ENCODE measurements at regions not wholly inside any gene's neighbourhood (a gene's known extent, or its start where the extent isn't known, plus 50 kb on each side); places are given as distances from the start of the nearest gene placed in this dataset.

DNA sequence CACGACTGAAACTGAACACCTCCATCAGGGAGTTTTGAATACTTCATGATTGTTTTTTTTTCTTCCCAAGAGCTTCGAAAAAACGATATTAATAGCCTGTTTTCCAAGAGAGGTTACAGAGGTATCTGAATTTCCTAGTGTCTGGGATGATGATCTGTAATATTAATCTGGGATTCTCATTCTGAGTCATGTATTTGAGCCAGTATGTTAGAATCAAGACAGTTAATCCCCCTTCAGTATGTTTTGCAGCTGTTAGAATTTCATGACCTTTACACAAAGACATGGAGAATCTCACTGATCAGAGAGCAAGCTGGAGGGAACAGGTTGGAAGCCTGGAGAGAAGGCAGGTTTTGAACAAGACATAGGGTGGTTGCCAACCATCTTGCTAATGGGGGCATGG is 234.5 kb upstream of the GAP43 start:
- TF ChIP-seq, protein P1, sequence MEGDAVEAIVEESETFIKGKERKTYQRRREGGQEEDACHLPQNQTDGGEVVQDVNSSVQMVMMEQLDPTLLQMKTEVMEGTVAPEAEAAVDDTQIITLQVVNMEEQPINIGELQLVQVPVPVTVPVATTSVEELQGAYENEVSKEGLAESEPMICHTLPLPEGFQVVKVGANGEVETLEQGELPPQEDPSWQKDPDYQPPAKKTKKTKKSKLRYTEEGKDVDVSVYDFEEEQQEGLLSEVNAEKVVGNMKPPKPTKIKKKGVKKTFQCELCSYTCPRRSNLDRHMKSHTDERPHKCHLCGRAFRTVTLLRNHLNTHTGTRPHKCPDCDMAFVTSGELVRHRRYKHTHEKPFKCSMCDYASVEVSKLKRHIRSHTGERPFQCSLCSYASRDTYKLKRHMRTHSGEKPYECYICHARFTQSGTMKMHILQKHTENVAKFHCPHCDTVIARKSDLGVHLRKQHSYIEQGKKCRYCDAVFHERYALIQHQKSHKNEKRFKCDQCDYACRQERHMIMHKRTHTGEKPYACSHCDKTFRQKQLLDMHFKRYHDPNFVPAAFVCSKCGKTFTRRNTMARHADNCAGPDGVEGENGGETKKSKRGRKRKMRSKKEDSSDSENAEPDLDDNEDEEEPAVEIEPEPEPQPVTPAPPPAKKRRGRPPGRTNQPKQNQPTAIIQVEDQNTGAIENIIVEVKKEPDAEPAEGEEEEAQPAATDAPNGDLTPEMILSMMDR (IDR thresholded peaks at IDR 0.05): no peak
- no peak for TF ChIP-seq POLR2A (IDR thresholded peaks at IDR 0.05)
